Activated CD8-positive, alpha-beta T cell treated with anti-CD3 and anti-CD28 coated beads for 36 hours (primary cell): ENCODE measurements at regions not wholly inside any gene's neighbourhood (a gene's known extent, or its start where the extent isn't known, plus 50 kb on each side); places are given as distances from the start of the nearest gene placed in this dataset.

Experiments
- ATAC-seq: fragments of 200-7000 bp; cut with Tn5 transposase; one replicate; pipeline ENCODE4 v1.10.0; 2021; ENCODE audit warnings: mild to moderate bottlenecking, moderate library complexity
- CTCF ChIA-PET: fragments of 350-600 bp; sonication (Branson Sonifier 250); formaldehyde crosslinking; loops from one replicate; lab custom pipeline; 2021; ENCODE audit warnings: antibody characterized with exemption; lab: Charles Lee
- POLR2A ChIA-PET: fragments of 350-600 bp; sonication (Branson Sonifier 250); formaldehyde crosslinking; loops from one replicate; lab custom pipeline; 2021; ENCODE audit warnings: antibody characterized with exemption; lab: Charles Lee
- DNase-seq: peaks from one replicate; pipeline ENCODE4 v3.0.0-alpha.2; 2020
- H3K27ac Mint-ChIP-seq: one replicate; pipeline ENCODE4 v1.8.0; 2021; ENCODE audit warnings: mild to moderate bottlenecking, mixed read lengths
- H3K27me3 Mint-ChIP-seq: one replicate; pipeline ENCODE4 v1.8.0; 2021; ENCODE audit warnings: mixed read lengths
- H3K36me3 Mint-ChIP-seq: one replicate; pipeline ENCODE4 v1.8.0; 2021; ENCODE audit warnings: low read depth, mixed read lengths
- H3K4me1 Mint-ChIP-seq: one replicate; pipeline ENCODE4 v1.8.0; 2021; ENCODE audit warnings: low read depth, mixed read lengths
- H3K4me3 Mint-ChIP-seq: one replicate; pipeline ENCODE4 v1.8.0; 2021; ENCODE audit warnings: mild to moderate bottlenecking, moderate library complexity, mixed read lengths
- H3K9me3 Mint-ChIP-seq: one replicate; pipeline ENCODE4 v1.8.0; 2021; ENCODE audit warnings: mixed read lengths
- intact Hi-C: fragments of 100-400 bp; cut with micrococcal nuclease; formaldehyde crosslinking; loops from one replicate; pipeline ENCODE4 v1.10.0; 2022
- TF ChIP-seq, protein P1 (sequence below): fragments of 200-600 bp; IDR thresholded peaks from one replicate; pipeline ENCODE4 v1.8.0; 2022; ENCODE audit warnings: antibody characterized with exemption, mild to moderate bottlenecking

GRCh38 chr12:19576506-19577280 lies 137.4 kb downstream of the AEBP2 start:
- Mint-ChIP-seq H3K36me3 (peaks cover 12% of the 10 kb centered on the region), H3K4me1 (peaks cover 4% of the 10 kb centered on the region), H3K4me3 (no peak overlapping the region), H3K9me3 (peaks cover 4% of the 10 kb centered on the region), H3K27me3 (no peaks in the 10 kb centered on the region), H3K27ac (no peak overlapping the region)
- intact Hi-C loops: loop anchor here (10.0 kb wide), 1 partner anchor 138 kb away; no protein-coding TSS in a partner anchor
- ATAC-seq (no peak), DNase-seq (no peak)
- ChIA-PET CTCF (no interaction called here), POLR2A (interaction anchor here (0.7 kb wide), 1 partner anchor 333 kb away, joined by 3 read pairs; no protein-coding TSS in a partner anchor)
- TF ChIP-seq, protein P1, sequence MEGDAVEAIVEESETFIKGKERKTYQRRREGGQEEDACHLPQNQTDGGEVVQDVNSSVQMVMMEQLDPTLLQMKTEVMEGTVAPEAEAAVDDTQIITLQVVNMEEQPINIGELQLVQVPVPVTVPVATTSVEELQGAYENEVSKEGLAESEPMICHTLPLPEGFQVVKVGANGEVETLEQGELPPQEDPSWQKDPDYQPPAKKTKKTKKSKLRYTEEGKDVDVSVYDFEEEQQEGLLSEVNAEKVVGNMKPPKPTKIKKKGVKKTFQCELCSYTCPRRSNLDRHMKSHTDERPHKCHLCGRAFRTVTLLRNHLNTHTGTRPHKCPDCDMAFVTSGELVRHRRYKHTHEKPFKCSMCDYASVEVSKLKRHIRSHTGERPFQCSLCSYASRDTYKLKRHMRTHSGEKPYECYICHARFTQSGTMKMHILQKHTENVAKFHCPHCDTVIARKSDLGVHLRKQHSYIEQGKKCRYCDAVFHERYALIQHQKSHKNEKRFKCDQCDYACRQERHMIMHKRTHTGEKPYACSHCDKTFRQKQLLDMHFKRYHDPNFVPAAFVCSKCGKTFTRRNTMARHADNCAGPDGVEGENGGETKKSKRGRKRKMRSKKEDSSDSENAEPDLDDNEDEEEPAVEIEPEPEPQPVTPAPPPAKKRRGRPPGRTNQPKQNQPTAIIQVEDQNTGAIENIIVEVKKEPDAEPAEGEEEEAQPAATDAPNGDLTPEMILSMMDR: no peak

DNA sequence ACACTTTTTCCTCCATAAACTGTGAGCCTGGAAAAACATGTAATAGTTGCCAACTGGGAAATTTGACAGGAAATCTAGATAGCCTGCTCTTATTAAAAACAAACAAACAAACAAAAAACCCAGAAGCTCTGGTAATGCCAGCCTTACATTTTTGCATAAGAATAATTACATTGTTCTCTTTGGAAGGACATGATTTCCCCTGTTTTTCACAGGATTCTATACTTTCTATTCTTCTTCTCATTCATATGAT lies 137.9 kb downstream of the AEBP2 start:
- ATAC-seq: no peak
- DNase-seq: no peak
- H3K4me1 Mint-ChIP-seq: peaks cover 4% of the 10 kb centered on the region
- intact Hi-C loops: loop anchor here (10.0 kb wide), 1 partner anchor 138 kb away; no protein-coding TSS in a partner anchor
- H3K4me3 Mint-ChIP-seq: no peak overlapping the region
- no peak overlapping the region for H3K27ac Mint-ChIP-seq
- TF ChIP-seq, protein P1: no peak
- POLR2A ChIA-PET: no interaction called here
- peaks cover 17% of the 10 kb centered on the region for H3K36me3 Mint-ChIP-seq
- H3K27me3 Mint-ChIP-seq: no peaks in the 10 kb centered on the region
- H3K9me3 Mint-ChIP-seq: peaks cover 9% of the 10 kb centered on the region
- CTCF ChIA-PET: no interaction called here

DNA sequence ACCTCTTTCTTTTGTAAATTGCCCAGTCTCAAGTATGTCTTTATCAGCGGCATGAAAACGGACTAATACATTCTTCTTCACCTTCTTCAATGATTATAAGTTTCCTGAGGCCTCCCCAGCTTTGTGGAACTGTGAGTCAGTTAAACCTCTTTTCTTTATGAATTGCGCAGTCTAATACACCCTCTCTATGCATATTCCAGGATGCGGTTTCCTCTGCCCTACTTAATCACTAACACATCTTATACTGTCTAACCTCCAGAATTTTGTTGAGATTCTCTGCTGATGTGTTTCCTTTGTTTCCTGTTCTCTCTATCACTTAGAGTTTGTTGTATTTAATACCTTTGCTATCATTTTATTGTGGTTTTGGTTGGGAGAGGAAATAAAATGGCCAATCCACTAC lies 145.4 kb downstream of the AEBP2 start:
- CTCF ChIA-PET: no interaction called here
- Mint-ChIP-seq H3K27me3 (no peaks in the 10 kb centered on the region), H3K4me1 (no peaks in the 10 kb centered on the region), H3K27ac (no peak overlapping the region), H3K9me3 (peaks cover 28% of the 10 kb centered on the region), H3K4me3 (no peak overlapping the region), H3K36me3 (peaks cover 38% of the 10 kb centered on the region)
- ATAC-seq (no peak), DNase-seq (no peak)
- intact Hi-C loops: no loop called here
- POLR2A ChIA-PET: no interaction called here
- TF ChIP-seq, protein P1: no peak

- H3K27ac Mint-ChIP-seq: no peak overlapping the region
- intact Hi-C loops: no loop called here
- ATAC-seq: no peak
These were observed 149.7 kb downstream of the AEBP2 start for GRCh38 chr12:19588951-19589350.

DNA sequence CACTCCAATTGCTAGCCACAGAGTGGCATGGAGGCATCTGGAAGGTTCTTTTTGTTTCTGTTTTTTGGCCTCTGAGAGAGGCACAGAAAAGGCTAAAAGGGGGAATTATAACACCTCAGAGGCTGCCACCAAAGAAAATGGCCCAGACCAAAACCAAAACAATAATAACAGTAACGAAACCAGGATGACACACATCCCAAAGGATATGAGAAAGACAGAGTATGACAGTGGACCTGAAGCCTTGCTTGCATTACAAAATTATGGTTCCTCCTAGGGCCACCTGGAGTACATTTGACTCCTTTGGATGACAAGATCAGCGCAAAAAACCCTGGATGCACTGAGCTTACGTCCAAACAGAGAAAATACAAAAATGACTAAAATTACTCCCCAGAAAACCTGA lies 152.7 kb downstream of the AEBP2 start:
- H3K36me3 Mint-ChIP-seq: no peaks in the 10 kb centered on the region
- no peak overlapping the region for H3K4me3 Mint-ChIP-seq
- ATAC-seq (no peak), DNase-seq (no peak)
- POLR2A ChIA-PET: no interaction called here
- CTCF ChIA-PET: interaction anchor here (1.0 kb wide), 1 partner anchor 20 kb away, joined by 3 read pairs; no protein-coding TSS in a partner anchor
- H3K4me1 Mint-ChIP-seq: no peaks in the 10 kb centered on the region
- H3K27ac Mint-ChIP-seq: no peak overlapping the region
- no peaks in the 10 kb centered on the region for H3K27me3 Mint-ChIP-seq
- intact Hi-C loops: no loop called here
- no peaks in the 10 kb centered on the region for H3K9me3 Mint-ChIP-seq
- TF ChIP-seq, protein P1: no peak

More at GRCh38 chr12:19588951-19589350, 149.7 kb downstream of the AEBP2 start:
- DNase-seq: no peak
- Mint-ChIP-seq H3K4me1 (no peaks in the 10 kb centered on the region), H3K27me3 (no peaks in the 10 kb centered on the region), H3K9me3 (peaks cover 6% of the 10 kb centered on the region), H3K36me3 (peaks cover 14% of the 10 kb centered on the region), H3K4me3 (no peak overlapping the region)
- ChIA-PET CTCF (no interaction called here), POLR2A (no interaction called here)
- TF ChIP-seq, protein P1: no peak
